Activated CD4-positive, alpha-beta T cell treated with anti-CD3 and anti-CD28 coated beads, Interleukin-2, amount 10 ng/mL, durations not matched to agents 24 days and 14 days (primary cell): ENCODE measurements at regions not wholly inside any gene's neighbourhood (a gene's known extent, or its start where the extent isn't known, plus 50 kb on each side); places are given as distances from the start of the nearest gene placed in this dataset.

Experiments
- DNase-seq: peaks from one replicate; pipeline ENCODE4 v3.0.0; 2022
- H3K27ac Mint-ChIP-seq: one replicate; pipeline ENCODE4 v1.8.0; 2022; ENCODE audit warnings: mild to moderate bottlenecking, mixed read lengths
- H3K27me3 Mint-ChIP-seq: one replicate; pipeline ENCODE4 v1.8.0; 2022; ENCODE audit warnings: mixed read lengths
- H3K36me3 Mint-ChIP-seq: one replicate; pipeline ENCODE4 v1.8.0; 2022; ENCODE audit warnings: low read depth, mild to moderate bottlenecking, mixed read lengths
- H3K4me1 Mint-ChIP-seq: one replicate; pipeline ENCODE4 v1.8.0; 2021; ENCODE audit warnings: mixed read lengths
- H3K4me3 Mint-ChIP-seq: one replicate; pipeline ENCODE4 v1.8.0; 2022; ENCODE audit warnings: mild to moderate bottlenecking, moderate library complexity, mixed read lengths
- H3K9me3 Mint-ChIP-seq: one replicate; pipeline ENCODE4 v1.8.0; 2021; ENCODE audit warnings: mixed read lengths
- intact Hi-C: fragments of 100-400 bp; cut with micrococcal nuclease; formaldehyde crosslinking; loops from one replicate; pipeline ENCODE4 v1.15.1; 2023

GRCh38 chr3:113051787-113052186 lies 61.0 kb downstream of the GTPBP8 start:
- Mint-ChIP-seq H3K4me3 (no peak overlapping the region), H3K9me3 (no peaks in the 10 kb centered on the region), H3K27me3 (peaks cover 2% of the 10 kb centered on the region), H3K36me3 (peaks cover 1% of the 10 kb centered on the region), H3K4me1 (peaks cover 2% of the 10 kb centered on the region), H3K27ac (no peak overlapping the region)
- intact Hi-C loops = loop anchor here (1.0 to 10.0 kb wide), 4 partner anchors 61 to 527 kb away; partner anchors contain the start of gene BOC
- no peak for DNase-seq

GRCh38 chr3:113053169-113053568 lies 62.4 kb downstream of the GTPBP8 start:
- Mint-ChIP-seq H3K9me3 (no peaks in the 10 kb centered on the region), H3K27me3 (peaks cover 2% of the 10 kb centered on the region), H3K27ac (no peak overlapping the region), H3K4me1 (peaks cover 2% of the 10 kb centered on the region), H3K4me3 (no peak overlapping the region), H3K36me3 (no peaks in the 10 kb centered on the region)
- intact Hi-C loops = loop anchor here (5.0 to 10.0 kb wide), 2 partner anchors 59 to 162 kb away; partner anchors contain the start of gene BOC
- no peak for DNase-seq

GRCh38 chr3:113054552-113054951 lies 63.8 kb downstream of the GTPBP8 start:
- no peaks in the 10 kb centered on the region for H3K9me3 Mint-ChIP-seq
- H3K27ac Mint-ChIP-seq = no peak overlapping the region
- intact Hi-C loops = loop anchor here (5.0 to 10.0 kb wide), 2 partner anchors 58 to 160 kb away; partner anchors contain the start of gene BOC
- no peaks in the 10 kb centered on the region for H3K36me3 Mint-ChIP-seq
- peaks cover 2% of the 10 kb centered on the region for H3K27me3 Mint-ChIP-seq
- no peak overlapping the region for H3K4me3 Mint-ChIP-seq
- peaks cover 2% of the 10 kb centered on the region for H3K4me1 Mint-ChIP-seq
- no peak for DNase-seq

GRCh38 chr3:113055201-113055600 lies 64.4 kb downstream of the GTPBP8 start:
- no peak overlapping the region for H3K4me3 Mint-ChIP-seq
- H3K27me3 Mint-ChIP-seq = peaks cover 2% of the 10 kb centered on the region
- intact Hi-C loops = loop anchor here (10.0 kb wide), 1 partner anchor 160 kb away; the partner anchor contains the start of gene BOC
- H3K27ac Mint-ChIP-seq = no peak overlapping the region
- DNase-seq = no peak
- H3K36me3 Mint-ChIP-seq = no peaks in the 10 kb centered on the region
- peaks cover 2% of the 10 kb centered on the region for H3K4me1 Mint-ChIP-seq
- H3K9me3 Mint-ChIP-seq = no peaks in the 10 kb centered on the region

GRCh38 chr3:113055961-113056360 lies 65.2 kb downstream of the GTPBP8 start:
- DNase-seq = no peak
- intact Hi-C loops = loop anchor here (10.0 kb wide), 1 partner anchor 159 kb away; the partner anchor contains the start of gene BOC
- H3K27ac Mint-ChIP-seq = no peak overlapping the region
- H3K27me3 Mint-ChIP-seq = peaks cover 2% of the 10 kb centered on the region
- no peaks in the 10 kb centered on the region for H3K36me3 Mint-ChIP-seq
- no peak overlapping the region for H3K4me3 Mint-ChIP-seq
- H3K4me1 Mint-ChIP-seq = peaks cover 2% of the 10 kb centered on the region
- peaks cover 3% of the 10 kb centered on the region for H3K9me3 Mint-ChIP-seq

- Mint-ChIP-seq H3K36me3 (peaks cover 3% of the 10 kb centered on the region), H3K9me3 (peaks cover 3% of the 10 kb centered on the region), H3K4me1 (no peaks in the 10 kb centered on the region), H3K27ac (peak overlapping the region; percentile 55), H3K27me3 (peaks cover 2% of the 10 kb centered on the region), H3K4me3 (no peak overlapping the region)
- DNase-seq = no peak
- intact Hi-C loops = loop anchor here (10.0 kb wide), 1 partner anchor 158 kb away; the partner anchor contains the start of gene BOC
These were observed 66.3 kb downstream of the GTPBP8 start for GRCh38 chr3:113057117-113057516.

GRCh38 chr3:113058188-113058587 lies 67.4 kb downstream of the GTPBP8 start:
- Mint-ChIP-seq H3K9me3 (peaks cover 7% of the 10 kb centered on the region), H3K4me1 (no peaks in the 10 kb centered on the region), H3K4me3 (no peak overlapping the region), H3K36me3 (peaks cover 10% of the 10 kb centered on the region), H3K27me3 (peaks cover 2% of the 10 kb centered on the region), H3K27ac (no peak overlapping the region)
- intact Hi-C loops = loop anchor here (10.0 kb wide), 1 partner anchor 157 kb away; the partner anchor contains the start of gene BOC
- DNase-seq = no peak

GRCh38 chr3:113062705-113063104 lies 71.9 kb downstream of the GTPBP8 start:
- no peak overlapping the region for H3K4me3 Mint-ChIP-seq
- intact Hi-C loops = no loop called here
- H3K9me3 Mint-ChIP-seq = peaks cover 16% of the 10 kb centered on the region
- no peak overlapping the region for H3K27ac Mint-ChIP-seq
- peaks cover 22% of the 10 kb centered on the region for H3K36me3 Mint-ChIP-seq
- H3K4me1 Mint-ChIP-seq = no peaks in the 10 kb centered on the region
- H3K27me3 Mint-ChIP-seq = no peaks in the 10 kb centered on the region
- DNase-seq = no peak

- Mint-ChIP-seq H3K4me3 (no peak overlapping the region), H3K36me3 (peaks cover 24% of the 10 kb centered on the region), H3K27ac (no peak overlapping the region), H3K9me3 (peaks cover 16% of the 10 kb centered on the region), H3K27me3 (no peaks in the 10 kb centered on the region), H3K4me1 (no peaks in the 10 kb centered on the region)
- intact Hi-C loops = no loop called here
- DNase-seq = no peak
These were observed 72.5 kb downstream of the GTPBP8 start for GRCh38 chr3:113063126-113063894.

- H3K27me3 Mint-ChIP-seq = no peaks in the 10 kb centered on the region
- intact Hi-C loops = no loop called here
- H3K4me3 Mint-ChIP-seq = no peak overlapping the region
- peaks cover 24% of the 10 kb centered on the region for H3K36me3 Mint-ChIP-seq
- H3K27ac Mint-ChIP-seq = no peak overlapping the region
- H3K9me3 Mint-ChIP-seq = peaks cover 19% of the 10 kb centered on the region
- H3K4me1 Mint-ChIP-seq = no peaks in the 10 kb centered on the region
- DNase-seq = no peak
These were observed 73.4 kb downstream of the GTPBP8 start for GRCh38 chr3:113064183-113064582.

- no peak for DNase-seq
- Mint-ChIP-seq H3K27me3 (no peaks in the 10 kb centered on the region), H3K4me1 (no peaks in the 10 kb centered on the region), H3K9me3 (peaks cover 21% of the 10 kb centered on the region), H3K4me3 (no peak overlapping the region), H3K36me3 (peaks cover 24% of the 10 kb centered on the region), H3K27ac (no peak overlapping the region)
- intact Hi-C loops = no loop called here
These were observed 74.6 kb downstream of the GTPBP8 start for GRCh38 chr3:113065336-113065735.

- intact Hi-C loops = no loop called here
- H3K4me1 Mint-ChIP-seq = no peaks in the 10 kb centered on the region
- H3K36me3 Mint-ChIP-seq = peaks cover 9% of the 10 kb centered on the region
- no peaks in the 10 kb centered on the region for H3K27me3 Mint-ChIP-seq
- H3K9me3 Mint-ChIP-seq = peaks cover 14% of the 10 kb centered on the region
- no peak overlapping the region for H3K27ac Mint-ChIP-seq
- no peak overlapping the region for H3K4me3 Mint-ChIP-seq
- DNase-seq = no peak
These were observed 79.4 kb downstream of the GTPBP8 start for GRCh38 chr3:113070072-113070640.

- no peak overlapping the region for H3K27ac Mint-ChIP-seq
- H3K4me3 Mint-ChIP-seq = no peak overlapping the region
- no peaks in the 10 kb centered on the region for H3K4me1 Mint-ChIP-seq
- H3K27me3 Mint-ChIP-seq = no peaks in the 10 kb centered on the region
- intact Hi-C loops = no loop called here
- DNase-seq = no peak
- peaks cover 14% of the 10 kb centered on the region for H3K9me3 Mint-ChIP-seq
- peaks cover 7% of the 10 kb centered on the region for H3K36me3 Mint-ChIP-seq
These were observed 79.9 kb downstream of the GTPBP8 start for GRCh38 chr3:113070681-113071113.

- DNase-seq = no peak
- Mint-ChIP-seq H3K27me3 (no peaks in the 10 kb centered on the region), H3K36me3 (no peaks in the 10 kb centered on the region), H3K4me1 (no peaks in the 10 kb centered on the region), H3K9me3 (no peaks in the 10 kb centered on the region), H3K27ac (no peak overlapping the region), H3K4me3 (no peak overlapping the region)
- intact Hi-C loops = no loop called here
These were observed 84.8 kb downstream of the GTPBP8 start for GRCh38 chr3:113075588-113075987.
